ENCODE measurements at regions not wholly inside any gene's neighbourhood (a gene's known extent, or its start where the extent isn't known, plus 50 kb on each side); places are given as distances from the start of the nearest gene placed in this dataset.

DNA sequence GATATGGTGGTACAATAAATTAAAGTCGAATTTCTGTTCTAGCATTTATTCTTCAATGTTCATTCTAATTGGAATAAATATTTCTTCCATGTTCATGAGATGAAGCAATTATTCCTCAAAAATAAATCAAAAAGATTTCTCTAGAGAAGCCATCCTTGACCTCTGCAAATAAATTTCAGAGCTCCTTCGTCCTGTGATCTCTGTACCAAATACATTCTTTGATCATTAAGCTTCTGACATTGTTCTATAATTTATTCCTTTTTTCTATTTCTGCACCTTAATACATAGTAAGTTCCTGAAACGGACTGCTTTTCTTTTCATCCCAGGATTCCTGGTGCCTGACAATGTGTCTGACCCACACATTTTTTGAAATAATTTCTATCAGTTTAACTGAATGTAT, 1039.3 kb upstream of the TYRP1 start:
- ChIA-PET CTCF (no interaction called here), POLR2A (no interaction called here)
- TF ChIP-seq ELF4 (IDR thresholded peaks at IDR 0.05) (no peak), BHLHE40 (IDR thresholded peaks at IDR 0.05; ENCODE audit: borderline replicate concordance) (no peak), L3MBTL2 (conservative IDR thresholded peaks at IDR 0.05) (no peak), ZNF384 (IDR thresholded peaks at IDR 0.05) (no peak), HDGF (IDR thresholded peaks at IDR 0.05; ENCODE audit: borderline replicate concordance) (no peak), NFRKB (IDR thresholded peaks at IDR 0.05) (no peak), TARDBP (IDR thresholded peaks at IDR 0.05) (no peak), CTBP1 (IDR thresholded peaks at IDR 0.05; ENCODE audit: borderline replicate concordance) (no peak)
- TF ChIP-seq, protein P1, sequence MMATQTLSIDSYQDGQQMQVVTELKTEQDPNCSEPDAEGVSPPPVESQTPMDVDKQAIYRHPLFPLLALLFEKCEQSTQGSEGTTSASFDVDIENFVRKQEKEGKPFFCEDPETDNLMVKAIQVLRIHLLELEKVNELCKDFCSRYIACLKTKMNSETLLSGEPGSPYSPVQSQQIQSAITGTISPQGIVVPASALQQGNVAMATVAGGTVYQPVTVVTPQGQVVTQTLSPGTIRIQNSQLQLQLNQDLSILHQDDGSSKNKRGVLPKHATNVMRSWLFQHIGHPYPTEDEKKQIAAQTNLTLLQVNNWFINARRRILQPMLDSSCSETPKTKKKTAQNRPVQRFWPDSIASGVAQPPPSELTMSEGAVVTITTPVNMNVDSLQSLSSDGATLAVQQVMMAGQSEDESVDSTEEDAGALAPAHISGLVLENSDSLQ (IDR thresholded peaks at IDR 0.05), result no peak
- DNase-seq (ENCODE audit: extremely low spot score), result no peak

DNA sequence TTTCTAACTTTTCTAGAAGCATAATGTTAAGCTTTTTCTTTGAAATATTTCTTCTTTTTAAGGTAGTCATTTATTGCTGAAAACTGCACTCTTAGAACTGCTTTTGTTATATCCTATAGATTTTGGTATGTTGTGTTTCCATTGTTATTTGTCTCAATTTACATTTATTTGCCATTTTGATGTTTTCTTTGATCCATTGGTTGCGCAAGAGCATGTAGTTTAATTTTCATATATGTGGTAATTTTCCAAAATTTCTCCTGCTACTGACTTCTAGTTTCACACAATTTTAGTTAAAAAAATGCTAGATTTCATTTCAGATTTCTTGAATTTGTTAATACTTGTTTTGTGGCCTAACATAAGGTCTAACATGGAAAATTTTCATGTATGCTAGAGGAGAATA, 1029.3 kb upstream of the TYRP1 start:
- DNase-seq (ENCODE audit: extremely low spot score), result no peak
- CTCF ChIA-PET, result no interaction called here
- TF ChIP-seq ELF4 (IDR thresholded peaks at IDR 0.05), result no peak
- TF ChIP-seq L3MBTL2 (conservative IDR thresholded peaks at IDR 0.05), result no peak
- TF ChIP-seq HDGF (IDR thresholded peaks at IDR 0.05; ENCODE audit: borderline replicate concordance), result no peak
- TF ChIP-seq, protein P1 (IDR thresholded peaks at IDR 0.05), result no peak
- TF ChIP-seq FOXK2 (IDR thresholded peaks at IDR 0.05), result no peak
- no peak for TF ChIP-seq TARDBP (IDR thresholded peaks at IDR 0.05)
- TF ChIP-seq FOXA1 (IDR thresholded peaks at IDR 0.05), result no peak
- no peak for TF ChIP-seq FOXM1 (IDR thresholded peaks at IDR 0.05; ENCODE audit: borderline replicate concordance)
- no peak for TF ChIP-seq BHLHE40 (IDR thresholded peaks at IDR 0.05; ENCODE audit: borderline replicate concordance)
- POLR2A ChIA-PET, result no interaction called here

DNA sequence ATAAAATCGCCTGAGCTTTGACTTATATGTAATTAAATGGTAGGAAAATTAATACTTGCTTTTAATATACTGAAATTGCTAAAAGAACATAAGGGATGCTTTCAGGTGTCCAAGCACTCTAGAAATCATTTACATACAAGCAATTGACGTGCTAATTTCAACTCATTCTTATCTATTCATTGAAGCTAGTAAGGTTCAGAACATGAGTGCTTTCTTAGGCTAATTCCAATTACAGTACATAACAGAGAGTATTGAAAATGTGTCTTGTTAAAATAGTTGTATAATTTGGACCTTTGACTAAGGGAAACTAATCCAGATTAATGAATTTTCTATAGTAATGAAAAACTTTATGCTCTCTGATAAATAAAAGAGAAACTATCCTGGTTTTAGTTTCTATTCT, 1016.4 kb upstream of the TYRP1 start:
- DNase-seq (ENCODE audit: extremely low spot score), result no peak
- no peak for TF ChIP-seq SP1 (IDR thresholded peaks at IDR 0.05)
- no peak for TF ChIP-seq ARNT (IDR thresholded peaks at IDR 0.05)
- no peak for TF ChIP-seq ELF4 (IDR thresholded peaks at IDR 0.05)
- TF ChIP-seq ZNF384 (IDR thresholded peaks at IDR 0.05), result no peak
- no peak for TF ChIP-seq FOXM1 (IDR thresholded peaks at IDR 0.05; ENCODE audit: borderline replicate concordance)
- no peak for TF ChIP-seq BHLHE40 (IDR thresholded peaks at IDR 0.05; ENCODE audit: borderline replicate concordance)
- TF ChIP-seq HDGF (IDR thresholded peaks at IDR 0.05; ENCODE audit: borderline replicate concordance), result no peak
- TF ChIP-seq FOXA1 (IDR thresholded peaks at IDR 0.05), result no peak
- TF ChIP-seq LEF1 (IDR thresholded peaks at IDR 0.05; ENCODE audit: borderline replicate concordance), result no peak
- no peak for TF ChIP-seq L3MBTL2 (conservative IDR thresholded peaks at IDR 0.05)
- TF ChIP-seq TARDBP (IDR thresholded peaks at IDR 0.05), result no peak
- TF ChIP-seq FOXK2 (IDR thresholded peaks at IDR 0.05), result no peak
- TF ChIP-seq SUZ12 (IDR thresholded peaks at IDR 0.05), result no peak
- TF ChIP-seq CTBP1 (IDR thresholded peaks at IDR 0.05; ENCODE audit: borderline replicate concordance), result no peak
- no peak for TF ChIP-seq NFRKB (IDR thresholded peaks at IDR 0.05)
- ChIA-PET POLR2A (no interaction called here), CTCF (no interaction called here)

DNA sequence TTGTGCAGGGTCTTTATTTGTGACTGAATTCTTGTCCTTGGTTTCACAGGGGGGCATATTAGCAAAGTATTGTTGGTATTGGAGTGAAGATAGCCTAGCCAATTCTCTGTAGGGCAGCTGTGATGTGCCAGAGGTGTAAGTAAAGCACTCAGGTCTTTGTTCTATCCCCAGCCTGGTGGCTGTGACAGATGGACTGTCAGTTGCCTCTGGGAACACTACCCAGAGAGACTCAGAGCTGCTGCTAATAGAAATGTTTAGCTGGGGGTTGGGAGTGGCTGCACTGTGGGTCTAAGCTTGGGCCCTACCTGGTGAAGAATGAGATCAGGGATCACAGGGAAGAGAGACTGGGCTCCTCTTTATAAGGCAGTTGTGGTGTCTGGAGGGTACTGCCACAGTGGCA, 1006.5 kb upstream of the TYRP1 start:
- TF ChIP-seq HDGF (IDR thresholded peaks at IDR 0.05; ENCODE audit: borderline replicate concordance) (no peak), SUZ12 (IDR thresholded peaks at IDR 0.05) (no peak), NFRKB (IDR thresholded peaks at IDR 0.05) (no peak), ARNT (IDR thresholded peaks at IDR 0.05) (no peak), CTBP1 (IDR thresholded peaks at IDR 0.05; ENCODE audit: borderline replicate concordance) (no peak), ZNF384 (IDR thresholded peaks at IDR 0.05) (no peak), FOXK2 (IDR thresholded peaks at IDR 0.05) (no peak), ELF4 (IDR thresholded peaks at IDR 0.05) (no peak), SP1 (IDR thresholded peaks at IDR 0.05) (no peak), L3MBTL2 (conservative IDR thresholded peaks at IDR 0.05) (no peak), FOXM1 (IDR thresholded peaks at IDR 0.05; ENCODE audit: borderline replicate concordance) (no peak), FOXA1 (IDR thresholded peaks at IDR 0.05) (no peak), LEF1 (IDR thresholded peaks at IDR 0.05; ENCODE audit: borderline replicate concordance) (no peak), TARDBP (IDR thresholded peaks at IDR 0.05) (no peak), BHLHE40 (IDR thresholded peaks at IDR 0.05; ENCODE audit: borderline replicate concordance) (no peak)
- TF ChIP-seq, protein P1 (IDR thresholded peaks at IDR 0.05), result no peak
- ChIA-PET CTCF (no interaction called here), POLR2A (no interaction called here)
- DNase-seq (ENCODE audit: extremely low spot score), result no peak

DNA sequence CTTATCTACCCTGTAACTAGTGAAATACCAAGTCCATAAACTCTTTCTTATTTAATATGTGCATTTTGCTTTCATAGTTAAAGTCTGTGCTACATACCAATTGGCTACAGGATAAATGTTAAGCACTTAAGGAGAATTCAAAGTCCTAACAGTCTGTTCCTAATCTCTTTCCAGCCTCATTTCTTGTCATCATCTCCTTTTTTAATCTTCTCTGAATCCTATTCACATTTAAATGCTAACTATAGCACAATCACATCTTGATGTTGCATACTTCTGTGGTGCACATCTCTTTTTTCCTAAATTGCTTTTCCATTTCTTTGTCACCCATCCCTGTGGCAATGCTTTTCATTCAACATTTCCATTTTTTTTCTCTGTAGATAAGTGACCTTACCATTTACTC, 996.1 kb upstream of the TYRP1 start:
- CTCF ChIA-PET, result no interaction called here
- no peak for DNase-seq (ENCODE audit: extremely low spot score)
- POLR2A ChIA-PET, result no interaction called here
- TF ChIP-seq BHLHE40 (IDR thresholded peaks at IDR 0.05; ENCODE audit: borderline replicate concordance), result no peak
- TF ChIP-seq FOXM1 (IDR thresholded peaks at IDR 0.05; ENCODE audit: borderline replicate concordance), result no peak
- no peak for TF ChIP-seq FOXK2 (IDR thresholded peaks at IDR 0.05)
- no peak for TF ChIP-seq ELF4 (IDR thresholded peaks at IDR 0.05)

DNA sequence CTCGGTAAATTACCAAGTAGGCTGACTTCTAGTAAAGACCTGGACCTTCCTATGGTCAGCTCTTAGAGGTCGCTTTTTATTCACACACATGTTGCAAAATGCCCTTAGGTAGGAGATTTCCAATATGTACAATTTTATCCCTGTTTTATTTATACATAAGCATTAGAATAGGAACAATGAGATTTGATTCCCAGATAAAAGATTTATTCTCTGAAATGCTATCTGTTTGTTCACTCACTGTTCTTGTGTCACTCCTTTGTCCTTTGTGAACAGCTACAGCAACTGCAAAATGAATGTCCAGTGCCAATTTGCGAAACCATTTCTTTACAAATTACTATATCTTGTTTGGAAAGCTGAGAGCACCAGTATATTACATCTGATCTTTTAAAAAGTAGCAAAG, 991.5 kb upstream of the TYRP1 start:
- ChIA-PET CTCF (no interaction called here), POLR2A (no interaction called here)
- DNase-seq (ENCODE audit: extremely low spot score), result no peak
- TF ChIP-seq SP1 (IDR thresholded peaks at IDR 0.05), result no peak
- no peak for TF ChIP-seq ELF4 (IDR thresholded peaks at IDR 0.05)
- TF ChIP-seq LEF1 (IDR thresholded peaks at IDR 0.05; ENCODE audit: borderline replicate concordance), result no peak
- no peak for TF ChIP-seq CTBP1 (IDR thresholded peaks at IDR 0.05; ENCODE audit: borderline replicate concordance)
- no peak for TF ChIP-seq TARDBP (IDR thresholded peaks at IDR 0.05)
- no peak for TF ChIP-seq FOXA1 (IDR thresholded peaks at IDR 0.05)
- TF ChIP-seq L3MBTL2 (conservative IDR thresholded peaks at IDR 0.05), result no peak
- no peak for TF ChIP-seq ZNF384 (IDR thresholded peaks at IDR 0.05)
- no peak for TF ChIP-seq FOXM1 (IDR thresholded peaks at IDR 0.05; ENCODE audit: borderline replicate concordance)
- no peak for TF ChIP-seq BHLHE40 (IDR thresholded peaks at IDR 0.05; ENCODE audit: borderline replicate concordance)
- no peak for TF ChIP-seq SUZ12 (IDR thresholded peaks at IDR 0.05)
- no peak for TF ChIP-seq NFRKB (IDR thresholded peaks at IDR 0.05)
- TF ChIP-seq FOXK2 (IDR thresholded peaks at IDR 0.05), result no peak
- no peak for TF ChIP-seq ARNT (IDR thresholded peaks at IDR 0.05)
- TF ChIP-seq, protein P1 (IDR thresholded peaks at IDR 0.05), result no peak
- TF ChIP-seq HDGF (IDR thresholded peaks at IDR 0.05; ENCODE audit: borderline replicate concordance), result no peak
